OCI-LY7 (cell line): ENCODE measurements at regions not wholly inside any gene's neighbourhood (a gene's known extent, or its start where the extent isn't known, plus 50 kb on each side); places are given as distances from the start of the nearest gene placed in this dataset.

Experiments used
- BruUV-seq: library from RNA; stranded (reverse); fragments of 400-500 nt; replicated peaks from 2 replicates; lab custom pipeline; 2021; lab: Mats Ljungman, UMichigan
- CTCF ChIA-PET: fragments of 300-600 bp; sonication (Branson Sonifier 250); formaldehyde crosslinking; loops from one replicate; lab custom pipeline; 2022; ENCODE audit warnings: antibody characterized with exemption; ENCODE audit not compliant: unreplicated experiment; lab: Charles Lee
- POLR2A ChIA-PET: fragments of 300-600 bp; sonication (Branson Sonifier 250); formaldehyde crosslinking; loops from one replicate; lab custom pipeline; 2022; ENCODE audit warnings: antibody characterized with exemption; lab: Charles Lee
- DNase-seq: peaks from one replicate; pipeline ENCODE4 v3.0.0-alpha.2; 2015; ENCODE audit warnings: low spot score
- H2AFZ ChIP-seq: fragments of 200-600 bp; sonication (generic), shearing (Covaris generic); 2 replicates; pipeline ENCODE4 v1.6.1; 2014; ENCODE audit warnings: mild to moderate bottlenecking, antibody characterized with exemption, low read length, moderate library complexity
- H3K27ac ChIP-seq: fragments of 200-600 bp; sonication (generic); 2 replicates; pipeline ENCODE4 v1.5.1; 2014; ENCODE audit warnings: mixed run types, low read depth, mild to moderate bottlenecking, moderate library complexity, low read length, inconsistent platforms; ENCODE audit not compliant: poor library complexity, severe bottlenecking
- H3K36me3 ChIP-seq: fragments of 200-600 bp; sonication (generic); 2 replicates; pipeline ENCODE4 v1.6.1; 2014; ENCODE audit warnings: mild to moderate bottlenecking, antibody characterized with exemption, low read length, moderate library complexity, mixed read lengths; ENCODE audit not compliant: insufficient read depth
- H3K4me1 ChIP-seq: fragments of 200-600 bp; sonication (generic); 2 replicates; pipeline ENCODE4 v1.5.1; 2014; ENCODE audit warnings: mild to moderate bottlenecking, low read length; ENCODE audit not compliant: insufficient read depth, poor library complexity, severe bottlenecking
- H3K4me2 ChIP-seq: fragments of 200-600 bp; sonication (generic); 2 replicates; pipeline ENCODE4 v1.6.1; 2014; ENCODE audit warnings: mild to moderate bottlenecking, low read length
- H3K4me3 ChIP-seq: fragments of 200-600 bp; sonication (generic); 2 replicates; pipeline ENCODE4 v1.5.1; 2014; ENCODE audit warnings: mild to moderate bottlenecking, low read depth, low read length; ENCODE audit not compliant: poor library complexity, severe bottlenecking
- H3K79me2 ChIP-seq: fragments of 200-600 bp; sonication (generic); 2 replicates; pipeline ENCODE4 v1.6.1; 2016; ENCODE audit warnings: low read depth, mild to moderate bottlenecking, low read length, moderate library complexity, mixed read lengths; ENCODE audit not compliant: insufficient read depth
- H3K9me2 ChIP-seq: fragments of 200-600 bp; sonication (generic); 2 replicates; pipeline ENCODE4 v1.6.1; 2016; ENCODE audit warnings: mild to moderate bottlenecking, low read length, mixed read lengths; ENCODE audit not compliant: insufficient read depth
- H3K9me3 ChIP-seq: fragments of 200-600 bp; sonication (generic); 2 replicates; pipeline ENCODE4 v1.6.1; 2014; ENCODE audit warnings: mild to moderate bottlenecking, mixed run types, low read length, mixed read lengths
- H4K20me1 ChIP-seq: fragments of 200-600 bp; sonication (generic); 2 replicates; pipeline ENCODE4 v1.6.1; 2014; ENCODE audit warnings: mild to moderate bottlenecking, antibody characterized with exemption, low read length, moderate library complexity, mixed read lengths; ENCODE audit not compliant: insufficient read depth
- CTCF ChIP-seq: fragments of 200-600 bp; sonication (generic); conservative IDR thresholded peaks from 2 replicates; pipeline ENCODE4 v1.5.1; 2014; ENCODE audit warnings: mild to moderate bottlenecking, antibody characterized with exemption, low read length, moderate library complexity, mixed read lengths
- EZH2phosphoT487 ChIP-seq: fragments of 200-600 bp; sonication (generic); IDR thresholded peaks from 2 replicates; pipeline ENCODE4 v1.6.1; 2018; ENCODE audit warnings: low read depth, borderline replicate concordance, mild to moderate bottlenecking, mixed run types, antibody characterized with exemption, low read length, moderate library complexity, mixed read lengths
- intact Hi-C: fragments of 100-400 bp; cut with micrococcal nuclease; formaldehyde crosslinking; loops from one replicate; pipeline ENCODE4 v1.10.0; 2022; ENCODE audit not compliant: unreplicated experiment

DNA sequence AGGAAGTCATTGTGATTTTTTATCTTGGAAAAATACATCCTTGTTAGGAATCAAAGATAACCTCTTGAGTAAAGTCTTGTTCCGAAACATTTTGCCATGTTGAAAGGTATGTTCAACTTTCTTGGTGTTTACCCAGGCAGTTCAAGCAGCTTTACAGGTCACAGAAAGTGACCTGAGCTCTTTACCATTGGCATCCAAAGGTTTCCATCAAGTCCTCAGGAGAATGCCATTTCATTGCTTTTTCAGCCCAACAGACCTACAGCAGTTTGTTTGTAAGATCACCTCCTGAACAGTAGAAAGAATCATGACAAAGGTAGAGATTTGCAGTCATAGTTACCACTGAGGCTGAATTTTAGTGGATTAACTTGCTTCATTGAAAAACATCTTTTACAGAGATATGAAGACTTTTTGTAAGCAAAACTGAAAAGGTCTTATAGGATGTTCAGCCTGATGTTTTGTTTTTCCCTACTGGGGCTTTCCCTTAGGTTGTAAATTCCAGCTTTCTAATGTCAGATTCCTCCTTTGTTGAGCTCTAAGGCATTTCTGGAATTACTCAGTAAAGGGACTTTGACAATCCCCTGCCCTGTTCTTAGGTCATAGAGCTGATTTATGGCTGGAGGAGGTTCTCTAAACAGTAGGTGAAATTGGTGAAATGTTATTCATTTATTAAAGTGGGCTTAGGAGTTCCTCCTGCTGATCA, 236.8 kb upstream of the RBMS1 start:
- Histone ChIP-seq H3K9me3 (no peaks in the 10 kb centered on the region), H3K4me1 (no peaks in the 10 kb centered on the region), H3K4me2 (no peak overlapping the region), H3K27ac (no peak overlapping the region), H3K79me2 (no peaks in the 10 kb centered on the region), H2AFZ (no peak overlapping the region), H3K9me2 (no peaks in the 10 kb centered on the region; the same call in 1 of the 2 replicates), H3K4me3 (no peak overlapping the region), H4K20me1 (no peaks in the 10 kb centered on the region), H3K36me3 (no peaks in the 10 kb centered on the region)
- ChIA-PET CTCF (no interaction called here), POLR2A (no interaction called here)
- intact Hi-C loops, result no loop called here
- no peak for DNase-seq
- no TSS peak for BruUV-seq
- no peak for TF ChIP-seq CTCF
- TF ChIP-seq EZH2phosphoT487, result no peak

GRCh38 chr2:160731415-160731814, 237.8 kb upstream of the RBMS1 start:
- Histone ChIP-seq H3K4me1 (no peaks in the 10 kb centered on the region), H3K9me3 (no peaks in the 10 kb centered on the region), H3K9me2 (no peaks in the 10 kb centered on the region; the same call in 1 of the 2 replicates), H2AFZ (no peak overlapping the region), H4K20me1 (no peaks in the 10 kb centered on the region), H3K27ac (no peak overlapping the region), H3K36me3 (no peaks in the 10 kb centered on the region), H3K79me2 (no peaks in the 10 kb centered on the region), H3K4me2 (no peak overlapping the region), H3K4me3 (no peak overlapping the region)
- intact Hi-C loops, result no loop called here
- no peak for TF ChIP-seq CTCF
- TF ChIP-seq EZH2phosphoT487, result no peak
- CTCF ChIA-PET, result no interaction called here
- BruUV-seq, result no TSS peak
- POLR2A ChIA-PET, result no interaction called here
- no peak for DNase-seq

GRCh38 chr2:160731856-160732255, 238.2 kb upstream of the RBMS1 start:
- H3K36me3 ChIP-seq, result no peaks in the 10 kb centered on the region
- BruUV-seq, result no TSS peak
- H3K9me2 ChIP-seq, result no peaks in the 10 kb centered on the region; the same call in 1 of the 2 replicates
- no peak overlapping the region for H2AFZ ChIP-seq
- H3K4me2 ChIP-seq, result no peak overlapping the region
- no peaks in the 10 kb centered on the region for H3K9me3 ChIP-seq
- H3K27ac ChIP-seq, result no peak overlapping the region
- POLR2A ChIA-PET, result no interaction called here
- CTCF ChIA-PET, result no interaction called here
- no peak for TF ChIP-seq CTCF
- TF ChIP-seq EZH2phosphoT487, result no peak
- no peaks in the 10 kb centered on the region for H4K20me1 ChIP-seq
- H3K4me3 ChIP-seq, result no peak overlapping the region
- intact Hi-C loops, result no loop called here
- H3K79me2 ChIP-seq, result no peaks in the 10 kb centered on the region
- H3K4me1 ChIP-seq, result no peaks in the 10 kb centered on the region
- DNase-seq, result no peak
